Right lobe of liver (tissue), 6 donors: ENCODE measurements at regions not wholly inside any gene's neighbourhood (a gene's known extent, or its start where the extent isn't known, plus 50 kb on each side); places are given as distances from the start of the nearest gene placed in this dataset.
A peak's percentile ranks its signal among the peaks of the same experiment; 100 is the strongest.

Experiments
- ATAC-seq, 4 donors: fragments of 200-7000 bp; cut with Tn5 transposase; one replicate each; pipeline ENCODE4 v1.9.1; 2020; ENCODE audit warnings: mild to moderate bottlenecking in 4 of 4, moderate library complexity in 4 of 4
- DNase-seq, 3 donors: peaks; one replicate each; pipeline ENCODE4 v3.0.0-alpha.2; 2020
- H3K27ac ChIP-seq, 3 donors: fragments of 200-600 bp; one replicate each; pipeline ENCODE4 v1.8.0; 2022
- H3K27me3 ChIP-seq, 2 donors: fragments of 200-600 bp; one replicate each; pipeline ENCODE4 v1.8.0; 2022
- H3K36me3 ChIP-seq, 4 donors: fragments of 200-600 bp; sonication (generic) in 1 of 4; one replicate each; pipeline versions ENCODE4 v1.5.1 to v1.8.0; 2017 to 2022; ENCODE audit warnings: control low read depth in 1 of 4
- H3K4me1 ChIP-seq, 4 donors: fragments of 200-600 bp; sonication (generic) in 1 of 4; one replicate each; pipeline versions ENCODE4 v1.5.1 to v1.8.0; 2017 to 2022; ENCODE audit warnings: control low read depth in 1 of 4
- H3K4me3 ChIP-seq, 3 donors: fragments of 200-600 bp; one replicate each; pipeline ENCODE4 v1.8.0; 2022
- H3K9me3 ChIP-seq, 4 donors: fragments of 200-600 bp; sonication (generic) in 1 of 4; one replicate each; pipeline versions ENCODE4 v1.5.1 to v1.8.0; 2017 to 2022; ENCODE audit warnings: control low read depth in 1 of 4
- POLR2A ChIP-seq: fragments of 450-650 bp; IDR thresholded peaks from one replicate; pipeline ENCODE4 v1.6.1; 2017; ENCODE audit warnings: antibody characterized with exemption, mild to moderate bottlenecking
- WGBS: methylation state at CpG from one replicate; pipeline ENCODE4 v1.1.6; 2018; ENCODE audit warnings: low coverage, low lambda C conversion rate; ENCODE audit not compliant: insufficient coverage; ENCODE audit errors: missing lambda C conversion rate; 5-methylcytosine and 5-hydroxymethylcytosine counted together
- intact Hi-C, 2 donors: fragments of 100-400 bp; cut with DNase I; formaldehyde crosslinking; loops; one replicate each; pipeline versions ENCODE4 v1.11.2 to v1.14.1; 2022
- TF ChIP-seq, protein P1 (sequence below), 4 donors: fragments of 200-600 bp in 3 of 4; fragments of 450-650 bp in 1 of 4; IDR thresholded peaks; one replicate each; pipeline versions ENCODE4 v1.5.1 to v1.8.0; 2016 to 2022; ENCODE audit warnings: antibody characterized with exemption in 4 of 4, mild to moderate bottlenecking in 2 of 4
- donor health status: DM: no; HTN: yes; CAD: no.
- donor health status: DM: no; HTN: no; CAD: no.
- donor health status: DM: no; HTN: no; CAD: no.
- donor health status: DM: no; HTN: yes; CAD: no.
- donor health status: DM: no; HTN: yes; CAD: no.

DNA sequence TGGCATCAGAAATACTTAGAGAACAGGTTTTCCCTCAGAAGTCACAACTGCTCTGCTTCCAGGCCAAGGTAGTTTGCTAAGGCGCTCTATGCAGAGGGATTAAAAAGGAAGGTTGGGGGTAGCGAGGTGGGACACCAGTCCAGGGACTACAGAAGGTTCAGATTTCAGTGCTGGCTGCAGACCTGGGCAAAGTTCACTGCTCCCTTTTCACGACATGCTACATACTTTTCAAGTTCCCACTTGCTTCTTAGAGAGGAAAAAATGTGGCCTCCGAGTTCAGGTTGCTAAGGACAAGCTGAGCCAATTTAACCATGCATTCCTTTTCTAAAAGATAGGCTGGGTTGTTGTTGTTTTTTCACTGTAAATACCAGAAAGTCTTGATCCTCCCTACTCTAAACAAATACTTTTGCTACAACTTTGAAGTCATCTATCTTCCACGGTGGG, 158.6 kb upstream of the NR2F2 start:
- H3K27ac ChIP-seq: peak overlapping the region in 2 of 3 donors; percentile 39 to 66
- peak in 2 of 3 donors; percentile 60 to 77 for DNase-seq
- H3K4me1 ChIP-seq: no peaks in the 10 kb centered on the region
- H3K27me3 ChIP-seq: no peaks in the 10 kb centered on the region
- peak; percentile 55 to 80 (median 76) for ATAC-seq
- TF ChIP-seq POLR2A: no peak
- TF ChIP-seq, protein P1, sequence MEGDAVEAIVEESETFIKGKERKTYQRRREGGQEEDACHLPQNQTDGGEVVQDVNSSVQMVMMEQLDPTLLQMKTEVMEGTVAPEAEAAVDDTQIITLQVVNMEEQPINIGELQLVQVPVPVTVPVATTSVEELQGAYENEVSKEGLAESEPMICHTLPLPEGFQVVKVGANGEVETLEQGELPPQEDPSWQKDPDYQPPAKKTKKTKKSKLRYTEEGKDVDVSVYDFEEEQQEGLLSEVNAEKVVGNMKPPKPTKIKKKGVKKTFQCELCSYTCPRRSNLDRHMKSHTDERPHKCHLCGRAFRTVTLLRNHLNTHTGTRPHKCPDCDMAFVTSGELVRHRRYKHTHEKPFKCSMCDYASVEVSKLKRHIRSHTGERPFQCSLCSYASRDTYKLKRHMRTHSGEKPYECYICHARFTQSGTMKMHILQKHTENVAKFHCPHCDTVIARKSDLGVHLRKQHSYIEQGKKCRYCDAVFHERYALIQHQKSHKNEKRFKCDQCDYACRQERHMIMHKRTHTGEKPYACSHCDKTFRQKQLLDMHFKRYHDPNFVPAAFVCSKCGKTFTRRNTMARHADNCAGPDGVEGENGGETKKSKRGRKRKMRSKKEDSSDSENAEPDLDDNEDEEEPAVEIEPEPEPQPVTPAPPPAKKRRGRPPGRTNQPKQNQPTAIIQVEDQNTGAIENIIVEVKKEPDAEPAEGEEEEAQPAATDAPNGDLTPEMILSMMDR (IDR thresholded peaks at IDR 0.05): no peak
- H3K9me3 ChIP-seq: no peaks in the 10 kb centered on the region
- no peaks in the 10 kb centered on the region for H3K36me3 ChIP-seq
- H3K4me3 ChIP-seq: peak overlapping the region in 2 of 3 donors; percentile 33 to 54
- intact Hi-C loops: no loop called here
- WGBS: 23% methylated on average over 5 of the region's 5 CpGs

DNA sequence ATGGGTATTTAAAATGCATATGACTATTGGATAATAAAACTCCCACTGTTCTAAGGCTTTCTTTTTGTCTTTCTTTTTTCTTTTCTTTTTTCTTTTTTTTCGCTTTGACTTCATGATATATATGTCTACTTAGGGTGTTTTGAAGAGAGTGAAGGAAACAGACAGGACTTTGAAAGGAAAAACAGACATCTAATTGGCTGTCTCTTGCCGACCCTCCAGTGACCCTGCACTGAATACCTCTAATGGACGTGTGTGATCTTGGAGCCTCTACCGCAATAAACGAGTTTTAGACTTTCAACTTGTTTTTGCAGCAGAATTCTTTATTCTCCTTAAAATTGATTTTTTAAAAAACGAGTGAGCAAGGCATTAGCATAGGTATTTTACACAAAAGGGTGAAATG, 158.1 kb upstream of the NR2F2 start:
- H3K4me3 ChIP-seq: peak overlapping the region in 2 of 3 donors; percentile 33 to 54

GRCh38 chr15:96176831-96177230, 153.7 kb upstream of the NR2F2 start:
- peaks cover 0 to 10% (median 4%) of the 10 kb centered on the region in 4 donors for H3K4me1 ChIP-seq
- H3K36me3 ChIP-seq: no peaks in the 10 kb centered on the region
- H3K4me3 ChIP-seq: no peak overlapping the region
- no peak for ATAC-seq
- H3K27me3 ChIP-seq: no peaks in the 10 kb centered on the region
- DNase-seq: no peak
- WGBS: 92% methylated on average over 4 of the region's 4 CpGs
- intact Hi-C loops: no loop called here
- H3K27ac ChIP-seq: no peak overlapping the region
- TF ChIP-seq, protein P1 (IDR thresholded peaks at IDR 0.05): no peak
- no peak for TF ChIP-seq POLR2A
- no peaks in the 10 kb centered on the region for H3K9me3 ChIP-seq

More for the DNA sequence above, 158.1 kb upstream of the NR2F2 start:
- Histone ChIP-seq H3K27me3 (no peaks in the 10 kb centered on the region), H3K27ac (peak overlapping the region in 2 of 3 donors; percentile 39 to 66), H3K9me3 (no peaks in the 10 kb centered on the region), H3K36me3 (no peaks in the 10 kb centered on the region), H3K4me1 (no peaks in the 10 kb centered on the region)
- WGBS: 8% methylated on average over 6 of the region's 6 CpGs
- no peak for DNase-seq
- ATAC-seq: peak in 1 of 4 donors; percentile 25
- TF ChIP-seq, protein P1 (IDR thresholded peaks at IDR 0.05): no peak
- no peak for TF ChIP-seq POLR2A
- intact Hi-C loops: no loop called here

GRCh38 chr15:96177279-96177678, 153.2 kb upstream of the NR2F2 start:
- ATAC-seq: no peak

More at GRCh38 chr15:96177279-96177678, 153.2 kb upstream of the NR2F2 start:
- no peak overlapping the region for H3K4me3 ChIP-seq
- H3K4me1 ChIP-seq: peaks cover 0 to 14% (median 6%) of the 10 kb centered on the region in 4 donors
- DNase-seq: no peak
- TF ChIP-seq POLR2A: no peak
- TF ChIP-seq, protein P1 (IDR thresholded peaks at IDR 0.05): no peak
- no peaks in the 10 kb centered on the region for H3K27me3 ChIP-seq
- H3K9me3 ChIP-seq: no peaks in the 10 kb centered on the region
- intact Hi-C loops: no loop called here
- H3K27ac ChIP-seq: no peak overlapping the region
- 67% methylated on average over 1 of the region's 1 CpG for WGBS
- H3K36me3 ChIP-seq: no peaks in the 10 kb centered on the region
